Fibroblast of lung (primary cell): ENCODE measurements at regions not wholly inside any gene's neighbourhood (a gene's known extent, or its start where the extent isn't known, plus 50 kb on each side); places are given as distances from the start of the nearest gene placed in this dataset.

Experiments
- CTCF ChIP-seq, 2 donors: IDR thresholded peaks in 1 of 2; conservative IDR thresholded peaks in 1 of 2; 1 replicate in 1 of 2; 2 replicates in 1 of 2; pipeline ENCODE4 v1.5.1; 2011 to 2012; ENCODE audit warnings: low read length in 2 of 2, control low read depth in 1 of 2, inconsistent platforms in 1 of 2, low read depth in 1 of 2, mild to moderate bottlenecking in 1 of 2
- EZH2 ChIP-seq: IDR thresholded peaks from 2 replicates; pipeline ENCODE4 v1.5.1; 2012; ENCODE audit warnings: low read length, control low read depth, mild to moderate bottlenecking; ENCODE audit errors: missing control alignments

GRCh38 chr2:121137571-121137970 lies 147.4 kb downstream of the TFCP2L1 start:
- TF ChIP-seq CTCF (conservative IDR thresholded peaks at IDR 0.05 in 1 of 2, IDR thresholded peaks at IDR 0.05 in 1 of 2; ENCODE audit: low read depth in 1 of 2, low read length in 2 of 2) (no peak), EZH2 (no peak)
